Cardiac muscle cell (in vitro differentiated cells and primary cell): ENCODE measurements at regions not wholly inside any gene's neighbourhood (a gene's known extent, or its start where the extent isn't known, plus 50 kb on each side); places are given as distances from the start of the nearest gene placed in this dataset.

Source experiments
- DNase-seq, 2 donors: peaks; one replicate each; pipeline versions ENCODE4 v3.0.0 to v3.0.0-alpha.2; 2010 to 2017; ENCODE audit warnings: low read depth in 1 of 2, low spot score in 1 of 2
- H3K27ac ChIP-seq: fragments of 200-600 bp; sonication (generic); 2 replicates; pipeline ENCODE4 v1.5.1; 2016
- H3K27me3 ChIP-seq: fragments of 200-600 bp; sonication (generic); 2 replicates; pipeline ENCODE4 v1.6.0; 2016; ENCODE audit warnings: control low read depth
- H3K36me3 ChIP-seq: fragments of 200-600 bp; sonication (generic); 2 replicates; pipeline ENCODE4 v1.5.1; 2016; ENCODE audit warnings: control low read depth
- H3K4me1 ChIP-seq: fragments of 200-600 bp; sonication (generic); 2 replicates; pipeline ENCODE4 v1.8.1; 2017; ENCODE audit warnings: low read depth, mild to moderate bottlenecking, mixed run types
- H3K4me3 ChIP-seq: fragments of 200-600 bp; sonication (generic); 2 replicates; pipeline ENCODE4 v1.5.1; 2016; ENCODE audit warnings: mild to moderate bottlenecking
- H3K9me3 ChIP-seq: fragments of 200-600 bp; sonication (generic); 2 replicates; pipeline ENCODE4 v1.5.1; 2017; ENCODE audit warnings: low read depth, mild to moderate bottlenecking, control low read depth
- TF ChIP-seq, protein P1 (sequence below): IDR thresholded peaks from 2 replicates; pipeline ENCODE4 v1.5.1; 2012; ENCODE audit warnings: low read depth, mild to moderate bottlenecking, low read length

- H3K9me3 ChIP-seq, result no peaks in the 10 kb centered on the region
- H3K36me3 ChIP-seq, result no peaks in the 10 kb centered on the region
- no peak for DNase-seq
- H3K27me3 ChIP-seq, result no peaks in the 10 kb centered on the region
- no peak overlapping the region for H3K4me3 ChIP-seq
- TF ChIP-seq, protein P1, sequence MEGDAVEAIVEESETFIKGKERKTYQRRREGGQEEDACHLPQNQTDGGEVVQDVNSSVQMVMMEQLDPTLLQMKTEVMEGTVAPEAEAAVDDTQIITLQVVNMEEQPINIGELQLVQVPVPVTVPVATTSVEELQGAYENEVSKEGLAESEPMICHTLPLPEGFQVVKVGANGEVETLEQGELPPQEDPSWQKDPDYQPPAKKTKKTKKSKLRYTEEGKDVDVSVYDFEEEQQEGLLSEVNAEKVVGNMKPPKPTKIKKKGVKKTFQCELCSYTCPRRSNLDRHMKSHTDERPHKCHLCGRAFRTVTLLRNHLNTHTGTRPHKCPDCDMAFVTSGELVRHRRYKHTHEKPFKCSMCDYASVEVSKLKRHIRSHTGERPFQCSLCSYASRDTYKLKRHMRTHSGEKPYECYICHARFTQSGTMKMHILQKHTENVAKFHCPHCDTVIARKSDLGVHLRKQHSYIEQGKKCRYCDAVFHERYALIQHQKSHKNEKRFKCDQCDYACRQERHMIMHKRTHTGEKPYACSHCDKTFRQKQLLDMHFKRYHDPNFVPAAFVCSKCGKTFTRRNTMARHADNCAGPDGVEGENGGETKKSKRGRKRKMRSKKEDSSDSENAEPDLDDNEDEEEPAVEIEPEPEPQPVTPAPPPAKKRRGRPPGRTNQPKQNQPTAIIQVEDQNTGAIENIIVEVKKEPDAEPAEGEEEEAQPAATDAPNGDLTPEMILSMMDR, result no peak
- H3K4me1 ChIP-seq, result peaks cover 13% of the 10 kb centered on the region
- H3K27ac ChIP-seq, result no peak overlapping the region
These were observed 84.2 kb upstream of the PDZRN3 start for GRCh38 chr3:73708956-73709355.

DNA sequence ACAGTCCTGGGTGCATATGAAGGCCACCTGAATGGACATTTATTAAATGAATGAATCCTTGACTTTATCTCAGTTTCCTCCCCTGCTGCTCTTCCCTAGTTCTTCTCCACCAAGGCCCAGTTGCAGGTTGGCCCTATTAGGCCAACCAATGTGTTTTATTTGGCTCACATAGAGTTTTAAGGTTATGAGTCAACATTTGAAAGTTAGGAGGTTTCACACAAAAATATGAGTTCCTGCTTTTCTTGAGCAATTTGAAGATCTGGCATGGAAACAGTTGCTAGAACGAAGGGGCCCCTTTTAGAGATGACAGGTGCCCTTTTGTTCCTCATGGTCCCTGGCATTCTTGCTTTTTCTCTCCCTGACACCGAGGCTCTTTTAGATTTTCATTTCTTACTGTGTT, 83.0 kb upstream of the PDZRN3 start:
- peaks cover 13% of the 10 kb centered on the region for H3K4me1 ChIP-seq
- no peaks in the 10 kb centered on the region for H3K36me3 ChIP-seq
- H3K27ac ChIP-seq, result no peak overlapping the region
- no peaks in the 10 kb centered on the region for H3K9me3 ChIP-seq
- no peak overlapping the region for H3K4me3 ChIP-seq
- no peaks in the 10 kb centered on the region for H3K27me3 ChIP-seq
- peak in 1 of 2 donors; percentile 48 for DNase-seq
- TF ChIP-seq, protein P1, result no peak

GRCh38 chr3:73706771-73707170, 82.0 kb upstream of the PDZRN3 start:
- no peak overlapping the region for H3K4me3 ChIP-seq
- H3K27me3 ChIP-seq, result no peaks in the 10 kb centered on the region
- no peak for DNase-seq
- TF ChIP-seq, protein P1, result no peak
- H3K4me1 ChIP-seq, result peaks cover 13% of the 10 kb centered on the region
- peak overlapping the region; percentile 13 for H3K27ac ChIP-seq
- no peaks in the 10 kb centered on the region for H3K36me3 ChIP-seq
- no peaks in the 10 kb centered on the region for H3K9me3 ChIP-seq

GRCh38 chr3:73705792-73706191, 81.1 kb upstream of the PDZRN3 start:
- no peaks in the 10 kb centered on the region for H3K9me3 ChIP-seq
- H3K27ac ChIP-seq, result no peak overlapping the region
- no peak overlapping the region for H3K4me3 ChIP-seq
- no peaks in the 10 kb centered on the region for H3K36me3 ChIP-seq
- H3K27me3 ChIP-seq, result no peaks in the 10 kb centered on the region
- peaks cover 13% of the 10 kb centered on the region for H3K4me1 ChIP-seq
- DNase-seq, result no peak
- TF ChIP-seq, protein P1, result no peak

GRCh38 chr3:73699327-73699726, 74.6 kb upstream of the PDZRN3 start:
- TF ChIP-seq, protein P1, result no peak
- Histone ChIP-seq H3K36me3 (no peaks in the 10 kb centered on the region), H3K27me3 (no peaks in the 10 kb centered on the region), H3K4me3 (no peak overlapping the region), H3K9me3 (no peaks in the 10 kb centered on the region), H3K27ac (no peak overlapping the region), H3K4me1 (no peaks in the 10 kb centered on the region)
- no peak for DNase-seq

DNA sequence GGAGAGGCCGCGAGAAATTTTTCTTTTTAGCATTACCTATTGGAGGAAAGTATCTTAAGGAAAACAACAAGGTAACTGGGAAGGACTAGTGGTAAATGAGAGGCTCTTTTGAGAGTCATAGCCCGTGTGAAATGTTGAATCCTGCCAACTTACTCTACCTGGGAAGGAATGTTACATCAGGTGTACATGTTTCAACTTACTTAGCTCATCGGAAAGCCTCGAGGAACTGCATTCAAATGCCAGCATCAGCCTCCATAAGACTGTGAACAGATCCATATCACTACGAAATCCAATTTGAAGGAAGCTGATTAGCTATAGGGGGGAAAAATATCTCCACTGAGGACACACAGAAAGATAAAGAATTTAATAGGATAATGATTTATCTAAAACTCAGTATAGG, 72.3 kb upstream of the PDZRN3 start:
- Histone ChIP-seq H3K4me1 (no peaks in the 10 kb centered on the region), H3K9me3 (no peaks in the 10 kb centered on the region), H3K4me3 (no peak overlapping the region), H3K27ac (no peak overlapping the region), H3K36me3 (no peaks in the 10 kb centered on the region), H3K27me3 (no peaks in the 10 kb centered on the region)
- DNase-seq, result no peak
- TF ChIP-seq, protein P1, result no peak
